ENCODE measurements at regions not wholly inside any gene's neighbourhood (a gene's known extent, or its start where the extent isn't known, plus 50 kb on each side); places are given as distances from the start of the nearest gene placed in this dataset.

DNA sequence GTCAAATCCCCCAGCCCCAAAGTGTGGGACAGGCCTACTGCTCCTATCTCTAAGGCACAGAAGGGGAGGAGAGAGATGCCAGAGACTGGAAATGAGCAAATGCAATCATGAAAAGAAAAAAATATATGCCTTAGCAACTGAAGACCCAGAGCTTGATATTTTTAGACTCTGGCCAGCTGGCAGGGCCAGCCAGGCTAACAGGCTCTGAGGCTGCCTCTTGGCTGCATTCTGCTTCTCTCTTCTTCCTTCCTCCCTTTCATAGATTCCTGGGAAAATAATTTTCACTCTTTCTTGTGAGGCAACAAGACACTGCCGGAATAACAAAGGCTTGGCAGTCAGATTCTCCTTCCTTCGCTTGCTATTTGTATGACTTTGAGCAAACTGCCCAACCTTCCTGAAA lies 209.1 kb downstream of the RAD51AP2 start:
- H3K36me3 ChIP-seq, result no peaks in the 10 kb centered on the region
- H3K9me3 ChIP-seq, result no peaks in the 10 kb centered on the region
- no peak overlapping the region for H3K4me3 ChIP-seq
- no peaks in the 10 kb centered on the region for H3K27me3 ChIP-seq (replicated peaks; ENCODE audit: insufficient read depth)
- no peak for DNase-seq (ENCODE audit: low spot score)
- no peak overlapping the region for H3K27ac ChIP-seq
- no peaks in the 10 kb centered on the region for H3K4me1 ChIP-seq (replicated peaks)
- no peak for TF ChIP-seq POLR2A (IDR thresholded peaks at IDR 0.05)
- no peak for TF ChIP-seq POLR2AphosphoS5 (IDR thresholded peaks at IDR 0.05)
- TF ChIP-seq, protein P1, sequence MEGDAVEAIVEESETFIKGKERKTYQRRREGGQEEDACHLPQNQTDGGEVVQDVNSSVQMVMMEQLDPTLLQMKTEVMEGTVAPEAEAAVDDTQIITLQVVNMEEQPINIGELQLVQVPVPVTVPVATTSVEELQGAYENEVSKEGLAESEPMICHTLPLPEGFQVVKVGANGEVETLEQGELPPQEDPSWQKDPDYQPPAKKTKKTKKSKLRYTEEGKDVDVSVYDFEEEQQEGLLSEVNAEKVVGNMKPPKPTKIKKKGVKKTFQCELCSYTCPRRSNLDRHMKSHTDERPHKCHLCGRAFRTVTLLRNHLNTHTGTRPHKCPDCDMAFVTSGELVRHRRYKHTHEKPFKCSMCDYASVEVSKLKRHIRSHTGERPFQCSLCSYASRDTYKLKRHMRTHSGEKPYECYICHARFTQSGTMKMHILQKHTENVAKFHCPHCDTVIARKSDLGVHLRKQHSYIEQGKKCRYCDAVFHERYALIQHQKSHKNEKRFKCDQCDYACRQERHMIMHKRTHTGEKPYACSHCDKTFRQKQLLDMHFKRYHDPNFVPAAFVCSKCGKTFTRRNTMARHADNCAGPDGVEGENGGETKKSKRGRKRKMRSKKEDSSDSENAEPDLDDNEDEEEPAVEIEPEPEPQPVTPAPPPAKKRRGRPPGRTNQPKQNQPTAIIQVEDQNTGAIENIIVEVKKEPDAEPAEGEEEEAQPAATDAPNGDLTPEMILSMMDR (IDR thresholded peaks at IDR 0.05), result no peak
- intact Hi-C loops (cut with DNase I), result no loop called here
- 76% methylated on average over 2 of the region's 2 CpGs for WGBS

DNA sequence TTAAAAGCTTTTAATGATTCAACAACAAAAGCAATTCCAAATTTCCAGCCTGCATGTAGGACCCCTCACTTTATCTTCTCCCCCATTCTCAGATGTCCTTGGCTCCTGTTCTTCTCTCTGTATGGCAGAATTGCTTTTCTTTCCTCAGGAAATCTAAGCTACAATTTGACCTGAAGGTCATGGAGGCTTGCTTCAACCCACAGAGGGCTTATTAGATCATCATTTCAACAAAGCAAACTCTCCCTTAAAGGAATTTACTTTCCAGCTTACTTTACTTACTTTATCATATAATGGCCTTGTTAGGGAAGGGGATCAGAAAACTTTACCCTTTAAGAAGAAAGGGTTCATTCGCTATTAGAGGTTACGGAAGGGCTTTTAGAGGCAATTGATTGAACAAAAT lies 211.5 kb downstream of the RAD51AP2 start:
- no peaks in the 10 kb centered on the region for H3K27me3 ChIP-seq (replicated peaks; ENCODE audit: insufficient read depth)
- H3K36me3 ChIP-seq, result no peaks in the 10 kb centered on the region
- TF ChIP-seq POLR2AphosphoS5 (IDR thresholded peaks at IDR 0.05) (no peak), POLR2A (IDR thresholded peaks at IDR 0.05) (no peak)
- TF ChIP-seq, protein P1 (IDR thresholded peaks at IDR 0.05), result no peak
- 97% methylated on average over 2 of the region's 2 CpGs for WGBS
- intact Hi-C loops (cut with DNase I), result no loop called here
- H3K9me3 ChIP-seq, result no peaks in the 10 kb centered on the region
- no peaks in the 10 kb centered on the region for H3K4me1 ChIP-seq (replicated peaks)
- no peak overlapping the region for H3K27ac ChIP-seq
- no peak overlapping the region for H3K4me3 ChIP-seq
- no peak for DNase-seq (ENCODE audit: low spot score)

DNA sequence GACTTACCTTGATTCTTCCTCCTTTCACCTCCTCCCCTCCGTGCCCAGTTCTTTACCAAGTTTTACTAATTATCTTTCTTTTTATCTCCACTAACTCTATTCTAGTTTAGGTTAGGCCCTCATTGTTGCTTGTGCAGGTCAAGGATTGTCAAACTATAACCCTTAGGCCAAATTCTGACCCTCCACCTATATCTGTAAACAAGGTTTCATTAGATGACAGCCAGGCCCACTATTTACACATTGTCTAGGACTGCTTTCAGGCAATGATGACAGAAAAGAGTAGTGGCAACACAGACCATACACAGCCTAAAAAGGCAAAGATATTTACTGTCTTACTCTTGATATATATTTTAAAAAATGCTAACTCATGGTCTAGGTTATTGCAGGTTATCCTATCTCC lies 212.0 kb downstream of the RAD51AP2 start:
- Histone ChIP-seq H3K27ac (no peak overlapping the region), H3K4me1 (replicated peaks) (no peaks in the 10 kb centered on the region), H3K4me3 (no peak overlapping the region), H3K27me3 (replicated peaks; ENCODE audit: insufficient read depth) (no peaks in the 10 kb centered on the region), H3K36me3 (no peaks in the 10 kb centered on the region), H3K9me3 (no peaks in the 10 kb centered on the region)
- no peak for DNase-seq (ENCODE audit: low spot score)
- no peak for TF ChIP-seq POLR2A (IDR thresholded peaks at IDR 0.05)
- no peak for TF ChIP-seq POLR2AphosphoS5 (IDR thresholded peaks at IDR 0.05)
- TF ChIP-seq, protein P1 (IDR thresholded peaks at IDR 0.05), result no peak
- 88% methylated on average over 1 of the region's 1 CpG for WGBS
- intact Hi-C loops (cut with DNase I), result no loop called here

DNA sequence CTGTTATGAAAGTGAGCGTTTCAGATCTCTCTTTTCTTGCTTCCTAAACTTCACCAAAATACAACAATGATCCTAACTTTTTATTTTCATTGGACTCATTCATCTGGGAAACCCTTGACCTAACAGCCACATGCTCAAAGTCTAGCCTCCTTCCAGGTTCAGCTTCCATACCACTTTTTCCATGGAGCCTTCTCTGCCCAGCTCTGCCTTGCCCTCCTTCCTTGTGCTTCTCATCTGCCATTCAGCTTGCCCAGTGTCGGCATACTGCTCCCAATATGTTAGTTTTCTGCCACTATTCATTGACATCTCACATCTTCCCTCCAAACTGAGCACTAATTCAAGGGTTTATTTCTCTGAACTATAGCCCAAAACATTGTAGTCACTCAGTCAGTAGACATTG lies 214.7 kb downstream of the RAD51AP2 start:
- 54% methylated on average over 2 of the region's 2 CpGs for WGBS
- Histone ChIP-seq H3K4me3 (no peak overlapping the region), H3K27me3 (replicated peaks; ENCODE audit: insufficient read depth) (no peaks in the 10 kb centered on the region), H3K36me3 (no peaks in the 10 kb centered on the region), H3K4me1 (replicated peaks) (no peaks in the 10 kb centered on the region), H3K9me3 (no peaks in the 10 kb centered on the region), H3K27ac (no peak overlapping the region)
- intact Hi-C loops (cut with DNase I), result no loop called here
- TF ChIP-seq POLR2A (IDR thresholded peaks at IDR 0.05) (no peak), POLR2AphosphoS5 (IDR thresholded peaks at IDR 0.05) (no peak)
- TF ChIP-seq, protein P1 (IDR thresholded peaks at IDR 0.05), result no peak
- no peak for DNase-seq (ENCODE audit: low spot score)

DNA sequence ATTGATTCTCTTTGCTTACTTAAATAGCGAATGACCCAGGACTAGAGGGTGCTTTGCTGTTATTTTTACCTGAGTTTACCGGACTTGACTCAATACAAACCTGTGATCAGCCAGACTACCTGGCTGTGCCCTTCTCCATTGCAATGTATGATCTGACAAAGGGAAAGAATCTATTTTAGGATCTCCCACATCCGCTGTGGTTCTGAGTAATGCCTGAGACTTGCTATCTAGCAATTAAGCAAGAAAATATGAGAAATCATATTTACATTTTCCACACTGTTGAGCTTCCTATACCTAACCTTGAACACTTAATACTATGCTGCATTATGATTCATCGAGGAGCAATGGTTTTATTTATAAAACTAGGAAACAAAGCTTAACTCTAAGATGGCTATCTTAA lies 215.2 kb downstream of the RAD51AP2 start:
- TF ChIP-seq, protein P1 (IDR thresholded peaks at IDR 0.05), result no peak
- no peak for TF ChIP-seq POLR2AphosphoS5 (IDR thresholded peaks at IDR 0.05)
- no peak for TF ChIP-seq POLR2A (IDR thresholded peaks at IDR 0.05)
- WGBS, result 87% methylated on average over 4 of the region's 4 CpGs
- no peaks in the 10 kb centered on the region for H3K9me3 ChIP-seq
- no peak for DNase-seq (ENCODE audit: low spot score)
- H3K4me3 ChIP-seq, result no peak overlapping the region
- no peak overlapping the region for H3K27ac ChIP-seq
- no peaks in the 10 kb centered on the region for H3K27me3 ChIP-seq (replicated peaks; ENCODE audit: insufficient read depth)
- no peaks in the 10 kb centered on the region for H3K4me1 ChIP-seq (replicated peaks)
- H3K36me3 ChIP-seq, result no peaks in the 10 kb centered on the region
- intact Hi-C loops (cut with DNase I), result no loop called here

All from prostate gland (tissue), 2 donors.